ENCODE measurements at regions not wholly inside any gene's neighbourhood (a gene's known extent, or its start where the extent isn't known, plus 50 kb on each side); places are given as distances from the start of the nearest gene placed in this dataset.

DNA sequence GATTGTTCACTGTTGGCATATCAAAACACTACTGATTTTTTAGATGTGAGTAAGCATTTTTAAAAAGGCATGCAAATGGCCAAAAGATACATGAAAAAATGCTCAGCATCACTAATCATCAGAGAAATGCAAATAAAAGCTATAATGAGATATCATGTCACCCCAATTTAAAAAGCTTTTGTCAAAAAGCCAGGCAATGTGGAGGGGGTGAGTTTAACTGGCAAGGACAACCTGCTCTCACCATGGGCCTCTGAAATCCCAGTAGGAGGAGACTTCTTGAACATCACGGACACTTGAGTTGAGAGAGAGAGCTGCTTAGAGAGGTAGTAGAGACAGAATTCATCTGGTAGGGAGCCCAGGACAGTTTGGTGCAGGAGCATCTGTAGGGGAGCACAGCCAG is 347.1 kb upstream of the MPDZ start:
- no peak for TF ChIP-seq CTCF (IDR thresholded peaks at IDR 0.05)
- no peak for TF ChIP-seq RNF2 (IDR thresholded peaks at IDR 0.05; ENCODE audit: borderline replicate concordance, low read depth)
- no peak for TF ChIP-seq POLR2A (IDR thresholded peaks at IDR 0.05; ENCODE audit: low read length)
- TF ChIP-seq SREBF2 (IDR thresholded peaks at IDR 0.05) = no peak
- TF ChIP-seq REST (IDR thresholded peaks at IDR 0.05) = no peak
- TF ChIP-seq POLR2AphosphoS2 (conservative IDR thresholded peaks at IDR 0.05; ENCODE audit: low read length) = no peak
- TF ChIP-seq MAX (IDR thresholded peaks at IDR 0.05) = no peak
- TF ChIP-seq ESRRA (IDR thresholded peaks at IDR 0.05; ENCODE audit: borderline replicate concordance, low read length) = no peak
- TF ChIP-seq RAD21 (conservative IDR thresholded peaks at IDR 0.05 in 1 of 2, IDR thresholded peaks at IDR 0.05 in 1 of 2) = no peak
- TF ChIP-seq RFX5 (IDR thresholded peaks at IDR 0.05) = no peak

Measured in A549 (cell line).